ENCODE measurements at regions not wholly inside any gene's neighbourhood (a gene's known extent, or its start where the extent isn't known, plus 50 kb on each side); places are given as distances from the start of the nearest gene placed in this dataset.
A peak's percentile ranks its signal among the peaks of the same experiment; 100 is the strongest.

- DNase-seq, result no peak
Measured at GRCh38 chr12:89895591-89895990, 187.0 kb upstream of the ATP2B1 start.

GRCh38 chr12:89895101-89895500, 186.5 kb upstream of the ATP2B1 start:
- DNase-seq, result no peak

GRCh38 chr12:89893972-89894706, 185.5 kb upstream of the ATP2B1 start:
- no peak for DNase-seq

GRCh38 chr12:89892436-89892835, 183.8 kb upstream of the ATP2B1 start:
- no peak for DNase-seq

GRCh38 chr12:89891933-89892332, 183.3 kb upstream of the ATP2B1 start:
- DNase-seq, result no peak

GRCh38 chr12:89890161-89890560, 181.5 kb upstream of the ATP2B1 start:
- no peak for DNase-seq

- DNase-seq, result no peak
Measured at GRCh38 chr12:89889062-89889461, 180.4 kb upstream of the ATP2B1 start.

- no peak for DNase-seq
Measured at GRCh38 chr12:89884952-89885351, 176.3 kb upstream of the ATP2B1 start.

GRCh38 chr12:89884416-89884898, 175.8 kb upstream of the ATP2B1 start:
- peak; percentile 29 for DNase-seq

GRCh38 chr12:89883630-89884389, 175.2 kb upstream of the ATP2B1 start:
- peak; percentile 91 for DNase-seq

GRCh38 chr12:89882792-89883191, 174.2 kb upstream of the ATP2B1 start:
- no peak for DNase-seq

GRCh38 chr12:89882050-89882449, 173.4 kb upstream of the ATP2B1 start:
- DNase-seq, result no peak

- no peak for DNase-seq
Measured at GRCh38 chr12:89880690-89881350, 172.2 kb upstream of the ATP2B1 start.

GRCh38 chr12:89879766-89880165, 171.1 kb upstream of the ATP2B1 start:
- no peak for DNase-seq

- no peak for DNase-seq
Measured at GRCh38 chr12:89878950-89879349, 170.3 kb upstream of the ATP2B1 start.

GRCh38 chr12:89878327-89878726, 169.7 kb upstream of the ATP2B1 start:
- DNase-seq, result no peak

- no peak for DNase-seq
Measured at GRCh38 chr12:89877671-89878070, 169.0 kb upstream of the ATP2B1 start.

- no peak for DNase-seq
Measured at GRCh38 chr12:89877136-89877535, 168.5 kb upstream of the ATP2B1 start.

- DNase-seq, result no peak
Measured at GRCh38 chr12:89875809-89876208, 167.2 kb upstream of the ATP2B1 start.

GRCh38 chr12:89875225-89875624, 166.6 kb upstream of the ATP2B1 start:
- no peak for DNase-seq

- DNase-seq, result no peak
Measured at GRCh38 chr12:89874146-89874545, 165.5 kb upstream of the ATP2B1 start.

GRCh38 chr12:89873745-89874144, 165.1 kb upstream of the ATP2B1 start:
- no peak for DNase-seq

- no peak for DNase-seq
Measured at GRCh38 chr12:89872922-89873630, 164.4 kb upstream of the ATP2B1 start.

Measured in NCI-H345 (cell line).